ENCODE measurements at regions not wholly inside any gene's neighbourhood (a gene's known extent, or its start where the extent isn't known, plus 50 kb on each side); places are given as distances from the start of the nearest gene placed in this dataset.
"Not testable (repeated sequence)": the region's sequence is repeated elsewhere in the genome, so short reads cannot be mapped to it uniquely, and the experiment has no call there.

DNA sequence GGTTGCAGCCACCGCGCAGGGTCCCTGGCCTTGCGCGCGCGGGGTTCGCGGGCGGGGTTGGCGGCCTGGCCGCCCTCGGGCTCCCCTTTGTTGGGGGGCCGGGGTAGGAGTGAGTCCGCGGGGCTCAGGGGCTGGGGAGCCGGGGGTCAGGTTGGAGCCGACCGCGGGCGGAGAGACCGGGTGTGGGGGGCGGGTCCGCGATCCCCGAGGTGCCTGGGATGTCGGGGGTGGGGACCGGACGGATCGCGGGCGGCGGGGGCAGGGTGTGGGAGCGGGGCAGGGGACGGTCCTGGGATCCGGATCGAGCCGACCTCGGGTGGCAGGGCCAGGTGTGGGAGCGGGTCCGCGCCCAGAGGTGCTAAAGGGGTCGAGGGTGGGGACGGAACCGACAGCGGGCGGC lies 4410.0 kb upstream of the TPTE start:
- H3K4me1 ChIP-seq (replicated peaks in 1 of 4; ENCODE audit: control insufficient read depth in 3 of 4, insufficient read depth in 4 of 4, low read length in 3 of 4); H3K23me2 ChIP-seq (ENCODE audit: low read depth, low read length); H3K4me3 ChIP-seq (ENCODE audit: extremely low read depth in 1 of 4, insufficient read depth in 2 of 4, low read depth in 3 of 4, low read length in 4 of 4); H3K14ac ChIP-seq (ENCODE audit: insufficient read length); H4K20me1 ChIP-seq (replicated peaks in 1 of 2; ENCODE audit: control insufficient read depth in 1 of 2, insufficient read depth in 2 of 2, low read length in 2 of 2); H2BK15ac ChIP-seq (ENCODE audit: low read length); H2BK120ac ChIP-seq (replicated peaks; ENCODE audit: low read depth, low read length); H3K27me3 ChIP-seq (replicated peaks in 1 of 4; ENCODE audit: control insufficient read depth in 3 of 4, extremely low read depth in 1 of 4, insufficient read depth in 3 of 4, low read length in 3 of 4); H4K5ac ChIP-seq (ENCODE audit: insufficient read length, low read depth, low read length); H2AFZ ChIP-seq (ENCODE audit: low read length); H3K79me1 ChIP-seq (ENCODE audit: low read depth, low read length); H3K36me3 ChIP-seq (ENCODE audit: control insufficient read depth in 2 of 4, insufficient read depth in 4 of 4, low read length in 3 of 4); H3K9me3 ChIP-seq (ENCODE audit: insufficient read depth in 2 of 2, low read depth in 1 of 2, low read length in 1 of 2); H3K56ac ChIP-seq (replicated peaks; ENCODE audit: insufficient read length, low read depth, low read length); H4K8ac ChIP-seq (ENCODE audit: extremely low read depth, insufficient read depth, low read length); H4K91ac ChIP-seq (replicated peaks; ENCODE audit: insufficient read length, low read length); POLR2A ChIA-PET (ENCODE audit: partially characterized antibody); DNase-seq (ENCODE audit: low read depth in 1 of 2, low spot score in 2 of 2); H2BK20ac ChIP-seq (ENCODE audit: low read length); H3K18ac ChIP-seq (ENCODE audit: extremely low read depth, low read length); FAIRE-seq; H3K9ac ChIP-seq (replicated peaks in 1 of 4; ENCODE audit: extremely low read depth in 1 of 4, low read depth in 3 of 4, low read length in 3 of 4); H2BK5ac ChIP-seq (ENCODE audit: low read depth, low read length); H2AK5ac ChIP-seq (ENCODE audit: low read depth, low read length); CTCF ChIA-PET (ENCODE audit: partially characterized antibody); H3K4ac ChIP-seq (replicated peaks; ENCODE audit: insufficient read length, low read depth, low read length); H3K27ac ChIP-seq (ENCODE audit: low read depth, low read length); H3K79me2 ChIP-seq (ENCODE audit: control insufficient read depth in 1 of 2, insufficient read depth in 2 of 2, low read length in 2 of 2); H3K4me2 ChIP-seq (ENCODE audit: insufficient read depth in 1 of 2, low read depth in 2 of 2, low read length in 2 of 2); H3K23ac ChIP-seq (ENCODE audit: insufficient read length); H2BK12ac ChIP-seq (ENCODE audit: low read depth, low read length): not testable (repeated sequence)
- no CpG with 5 or more reads among the region's 46 CpGs for WGBS, 2 experiments (ENCODE audit: extremely low coverage in 1 of 2, insufficient coverage in 1 of 2, insufficient read length in 1 of 2, insufficient replicate concordance in 2 of 2, low coverage in 1 of 2, low lambda C conversion rate in 2 of 2, missing lambda C conversion rate in 1 of 2)

GRCh38 chr21:6118336-6118735 lies 4403.0 kb upstream of the TPTE start:
- CTCF ChIA-PET (ENCODE audit: partially characterized antibody); H3K18ac ChIP-seq (ENCODE audit: extremely low read depth, low read length); H3K36me3 ChIP-seq (ENCODE audit: control insufficient read depth in 2 of 4, insufficient read depth in 4 of 4, low read length in 3 of 4); H4K91ac ChIP-seq (replicated peaks; ENCODE audit: insufficient read length, low read length); H2BK5ac ChIP-seq (ENCODE audit: low read depth, low read length); H2BK120ac ChIP-seq (replicated peaks; ENCODE audit: low read depth, low read length); H3K4me3 ChIP-seq (ENCODE audit: extremely low read depth in 1 of 4, insufficient read depth in 2 of 4, low read depth in 3 of 4, low read length in 4 of 4); H3K79me2 ChIP-seq (ENCODE audit: control insufficient read depth in 1 of 2, insufficient read depth in 2 of 2, low read length in 2 of 2); H3K23me2 ChIP-seq (ENCODE audit: low read depth, low read length); H3K27ac ChIP-seq (ENCODE audit: low read depth, low read length); H3K4ac ChIP-seq (replicated peaks; ENCODE audit: insufficient read length, low read depth, low read length); H2BK20ac ChIP-seq (ENCODE audit: low read length); H4K20me1 ChIP-seq (replicated peaks in 1 of 2; ENCODE audit: control insufficient read depth in 1 of 2, insufficient read depth in 2 of 2, low read length in 2 of 2); H2BK15ac ChIP-seq (ENCODE audit: low read length); POLR2A ChIA-PET (ENCODE audit: partially characterized antibody); H4K8ac ChIP-seq (ENCODE audit: extremely low read depth, insufficient read depth, low read length); H3K56ac ChIP-seq (replicated peaks; ENCODE audit: insufficient read length, low read depth, low read length); H3K9ac ChIP-seq (replicated peaks in 1 of 4; ENCODE audit: extremely low read depth in 1 of 4, low read depth in 3 of 4, low read length in 3 of 4); DNase-seq (ENCODE audit: low read depth in 1 of 2, low spot score in 2 of 2); H3K14ac ChIP-seq (ENCODE audit: insufficient read length); H2AK5ac ChIP-seq (ENCODE audit: low read depth, low read length); H3K27me3 ChIP-seq (replicated peaks in 1 of 4; ENCODE audit: control insufficient read depth in 3 of 4, extremely low read depth in 1 of 4, insufficient read depth in 3 of 4, low read length in 3 of 4); H3K79me1 ChIP-seq (ENCODE audit: low read depth, low read length); H3K4me2 ChIP-seq (ENCODE audit: insufficient read depth in 1 of 2, low read depth in 2 of 2, low read length in 2 of 2); H4K5ac ChIP-seq (ENCODE audit: insufficient read length, low read depth, low read length); FAIRE-seq; H3K4me1 ChIP-seq (replicated peaks in 1 of 4; ENCODE audit: control insufficient read depth in 3 of 4, insufficient read depth in 4 of 4, low read length in 3 of 4); H2BK12ac ChIP-seq (ENCODE audit: low read depth, low read length); H3K23ac ChIP-seq (ENCODE audit: insufficient read length); H2AFZ ChIP-seq (ENCODE audit: low read length); H3K9me3 ChIP-seq (ENCODE audit: insufficient read depth in 2 of 2, low read depth in 1 of 2, low read length in 1 of 2): not testable (repeated sequence)
- WGBS, 2 experiments (ENCODE audit: extremely low coverage in 1 of 2, insufficient coverage in 1 of 2, insufficient read length in 1 of 2, insufficient replicate concordance in 2 of 2, low coverage in 1 of 2, low lambda C conversion rate in 2 of 2, missing lambda C conversion rate in 1 of 2): no CpG with 5 or more reads among the region's 18 CpGs

All from H1 (cell line).